ENCODE measurements at regions not wholly inside any gene's neighbourhood (a gene's known extent, or its start where the extent isn't known, plus 50 kb on each side); places are given as distances from the start of the nearest gene placed in this dataset.

DNA sequence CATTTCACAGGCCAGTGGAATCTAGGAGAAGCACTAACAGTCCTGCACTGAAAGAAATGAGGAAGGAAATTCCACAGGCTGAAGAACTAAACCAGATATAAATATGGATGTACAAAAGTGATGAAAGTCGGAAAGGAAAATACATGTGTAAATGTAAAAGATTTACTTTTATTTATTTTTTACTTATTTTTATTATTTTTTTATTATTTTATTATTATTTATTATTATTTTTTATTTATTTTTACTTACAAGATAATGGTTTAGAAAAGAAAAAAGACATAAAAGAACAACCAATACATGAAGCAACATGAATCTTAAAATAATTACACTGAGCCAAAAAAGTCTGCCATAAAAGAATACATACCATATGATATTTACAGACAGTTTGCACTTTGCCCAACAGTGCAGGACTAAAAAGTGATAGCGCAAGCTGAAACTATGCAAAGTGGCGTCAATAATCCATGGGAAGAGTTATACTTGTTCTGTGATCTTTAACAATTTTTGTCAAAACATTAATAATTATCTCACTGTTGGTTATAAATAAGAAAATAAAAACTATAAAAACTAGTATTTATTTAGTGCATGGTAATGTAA lies 317.8 kb upstream of the MKI67 start:
- TF ChIP-seq, protein P1, sequence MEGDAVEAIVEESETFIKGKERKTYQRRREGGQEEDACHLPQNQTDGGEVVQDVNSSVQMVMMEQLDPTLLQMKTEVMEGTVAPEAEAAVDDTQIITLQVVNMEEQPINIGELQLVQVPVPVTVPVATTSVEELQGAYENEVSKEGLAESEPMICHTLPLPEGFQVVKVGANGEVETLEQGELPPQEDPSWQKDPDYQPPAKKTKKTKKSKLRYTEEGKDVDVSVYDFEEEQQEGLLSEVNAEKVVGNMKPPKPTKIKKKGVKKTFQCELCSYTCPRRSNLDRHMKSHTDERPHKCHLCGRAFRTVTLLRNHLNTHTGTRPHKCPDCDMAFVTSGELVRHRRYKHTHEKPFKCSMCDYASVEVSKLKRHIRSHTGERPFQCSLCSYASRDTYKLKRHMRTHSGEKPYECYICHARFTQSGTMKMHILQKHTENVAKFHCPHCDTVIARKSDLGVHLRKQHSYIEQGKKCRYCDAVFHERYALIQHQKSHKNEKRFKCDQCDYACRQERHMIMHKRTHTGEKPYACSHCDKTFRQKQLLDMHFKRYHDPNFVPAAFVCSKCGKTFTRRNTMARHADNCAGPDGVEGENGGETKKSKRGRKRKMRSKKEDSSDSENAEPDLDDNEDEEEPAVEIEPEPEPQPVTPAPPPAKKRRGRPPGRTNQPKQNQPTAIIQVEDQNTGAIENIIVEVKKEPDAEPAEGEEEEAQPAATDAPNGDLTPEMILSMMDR (IDR thresholded peaks at IDR 0.05) = no peak
- TF ChIP-seq POLR2A (IDR thresholded peaks at IDR 0.05) = no peak

All from ovary (tissue), 3 donors.